ENCODE measurements at regions not wholly inside any gene's neighbourhood (a gene's known extent, or its start where the extent isn't known, plus 50 kb on each side); places are given as distances from the start of the nearest gene placed in this dataset.

DNA sequence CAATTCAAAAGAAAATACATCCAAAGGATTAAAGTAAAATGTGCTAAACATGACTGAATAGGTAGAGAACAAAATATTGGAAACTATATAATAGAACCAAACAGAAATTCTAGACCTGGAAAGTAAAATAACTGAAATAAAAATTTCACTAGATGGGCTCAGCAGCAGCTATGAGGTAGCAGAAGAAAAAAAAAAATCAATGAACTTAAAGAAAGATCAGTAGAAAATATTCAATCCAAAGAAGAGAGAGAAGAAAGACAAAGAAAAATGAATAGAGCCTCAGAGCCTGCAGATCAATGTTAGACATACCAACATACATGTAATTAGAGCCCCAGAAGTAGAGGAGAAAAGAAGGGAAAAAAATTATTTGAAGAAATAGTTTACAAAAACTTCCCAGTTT is 129.6 kb upstream of the RNF32 start:
- Histone ChIP-seq H2BK5ac (ENCODE audit: low read depth, low read length, poor library complexity, severe bottlenecking) (no peak overlapping the region), H4K91ac (ENCODE audit: insufficient read depth, low read depth, low read length) (no peak overlapping the region), H4K8ac (ENCODE audit: low read depth in 2 of 2, low read length in 2 of 2) (no peak overlapping the region), H3K79me1 (ENCODE audit: low read depth in 1 of 2, low read length in 2 of 2) (no peaks in the 10 kb centered on the region), H3K9me1 (ENCODE audit: insufficient read depth, low read length) (no peaks in the 10 kb centered on the region), H3K18ac (ENCODE audit: low read depth, low read length) (no peak overlapping the region), H3K14ac (replicated peaks; ENCODE audit: low read depth, low read length) (no peak overlapping the region), H2AK9ac (replicated peaks; ENCODE audit: low read depth, low read length, poor library complexity) (no peak overlapping the region), H3K9me3 (ENCODE audit: control insufficient read depth, insufficient read depth, low read length) (peaks cover 11% of the 10 kb centered on the region; the same call in 1 of the 2 replicates), H2AFZ (replicated peaks; ENCODE audit: low read length, poor library complexity) (no peak overlapping the region), H3K4me1 (ENCODE audit: control insufficient read depth, insufficient read depth, low read length) (no peaks in the 10 kb centered on the region), H3K56ac (ENCODE audit: extremely low read depth, insufficient read depth, low read length) (no peak overlapping the region), H3K23ac (ENCODE audit: low read depth, low read length) (no peak overlapping the region), H2BK20ac (ENCODE audit: low read depth, low read length) (no peak overlapping the region), H3K4me3 (ENCODE audit: insufficient read depth, low read depth, low read length) (no peak overlapping the region), H4K20me1 (ENCODE audit: insufficient read depth, low read length) (no peaks in the 10 kb centered on the region), H2BK120ac (ENCODE audit: low read depth, low read length) (no peak overlapping the region), H3K27ac (ENCODE audit: insufficient read depth, low read length) (no peak overlapping the region), H3K4me2 (ENCODE audit: low read depth, low read length) (no peak overlapping the region), H2BK15ac (ENCODE audit: low read depth, low read length) (no peak overlapping the region), H3K36me3 (ENCODE audit: control insufficient read depth, insufficient read depth, low read length) (no peaks in the 10 kb centered on the region), H4K5ac (ENCODE audit: low read depth, low read length) (no peak overlapping the region), H3K9ac (ENCODE audit: low read depth, low read length) (no peak overlapping the region), H3K27me3 (ENCODE audit: control insufficient read depth, insufficient read depth, low read length) (no peaks in the 10 kb centered on the region), H3K4ac (ENCODE audit: low read depth, low read length) (no peak overlapping the region), H2AK5ac (ENCODE audit: low read depth, low read length) (no peak overlapping the region)
- ChIA-PET POLR2A (ENCODE audit: unreplicated experiment) (no interaction called here), CTCF (interaction anchor here (0.6 kb wide), 1 partner anchor 19 kb away, joined by 3 read pairs; no protein-coding TSS in a partner anchor)
- in situ Hi-C loops (cut with MboI; ENCODE audit: low sequenced_read_pairs) (no loop called here), dilution Hi-C loops (cut with HindIII; ENCODE audit: low sequenced_read_pairs, unreplicated experiment) (no loop called here), intact Hi-C loops (cut with micrococcal nuclease) (no loop called here)
- DNase-seq (no peak), ATAC-seq (ENCODE audit: low read depth) (no peak)
- TF ChIP-seq, protein P1, sequence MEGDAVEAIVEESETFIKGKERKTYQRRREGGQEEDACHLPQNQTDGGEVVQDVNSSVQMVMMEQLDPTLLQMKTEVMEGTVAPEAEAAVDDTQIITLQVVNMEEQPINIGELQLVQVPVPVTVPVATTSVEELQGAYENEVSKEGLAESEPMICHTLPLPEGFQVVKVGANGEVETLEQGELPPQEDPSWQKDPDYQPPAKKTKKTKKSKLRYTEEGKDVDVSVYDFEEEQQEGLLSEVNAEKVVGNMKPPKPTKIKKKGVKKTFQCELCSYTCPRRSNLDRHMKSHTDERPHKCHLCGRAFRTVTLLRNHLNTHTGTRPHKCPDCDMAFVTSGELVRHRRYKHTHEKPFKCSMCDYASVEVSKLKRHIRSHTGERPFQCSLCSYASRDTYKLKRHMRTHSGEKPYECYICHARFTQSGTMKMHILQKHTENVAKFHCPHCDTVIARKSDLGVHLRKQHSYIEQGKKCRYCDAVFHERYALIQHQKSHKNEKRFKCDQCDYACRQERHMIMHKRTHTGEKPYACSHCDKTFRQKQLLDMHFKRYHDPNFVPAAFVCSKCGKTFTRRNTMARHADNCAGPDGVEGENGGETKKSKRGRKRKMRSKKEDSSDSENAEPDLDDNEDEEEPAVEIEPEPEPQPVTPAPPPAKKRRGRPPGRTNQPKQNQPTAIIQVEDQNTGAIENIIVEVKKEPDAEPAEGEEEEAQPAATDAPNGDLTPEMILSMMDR (conservative IDR thresholded peaks at IDR 0.05; ENCODE audit: low read depth, low read length): no peak
- TF ChIP-seq FOS (IDR thresholded peaks at IDR 0.05; ENCODE audit: low read depth, low read length) (no peak), RAD21 (IDR thresholded peaks at IDR 0.05; ENCODE audit: low read length) (no peak), CEBPB (IDR thresholded peaks at IDR 0.05; ENCODE audit: low read depth, low read length) (no peak), MAFK (IDR thresholded peaks at IDR 0.05; ENCODE audit: low read depth, low read length) (no peak), MXI1 (IDR thresholded peaks at IDR 0.05; ENCODE audit: borderline replicate concordance, low read depth, low read length) (no peak)
- TF ChIP-seq, protein P2, sequence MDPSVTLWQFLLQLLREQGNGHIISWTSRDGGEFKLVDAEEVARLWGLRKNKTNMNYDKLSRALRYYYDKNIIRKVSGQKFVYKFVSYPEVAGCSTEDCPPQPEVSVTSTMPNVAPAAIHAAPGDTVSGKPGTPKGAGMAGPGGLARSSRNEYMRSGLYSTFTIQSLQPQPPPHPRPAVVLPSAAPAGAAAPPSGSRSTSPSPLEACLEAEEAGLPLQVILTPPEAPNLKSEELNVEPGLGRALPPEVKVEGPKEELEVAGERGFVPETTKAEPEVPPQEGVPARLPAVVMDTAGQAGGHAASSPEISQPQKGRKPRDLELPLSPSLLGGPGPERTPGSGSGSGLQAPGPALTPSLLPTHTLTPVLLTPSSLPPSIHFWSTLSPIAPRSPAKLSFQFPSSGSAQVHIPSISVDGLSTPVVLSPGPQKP (IDR thresholded peaks at IDR 0.05; ENCODE audit: borderline replicate concordance, low read depth, low read length): no peak
- BruUV-seq (replicated peaks): no TSS peak
